ENCODE measurements at regions not wholly inside any gene's neighbourhood (a gene's known extent, or its start where the extent isn't known, plus 50 kb on each side); places are given as distances from the start of the nearest gene placed in this dataset.

DNA sequence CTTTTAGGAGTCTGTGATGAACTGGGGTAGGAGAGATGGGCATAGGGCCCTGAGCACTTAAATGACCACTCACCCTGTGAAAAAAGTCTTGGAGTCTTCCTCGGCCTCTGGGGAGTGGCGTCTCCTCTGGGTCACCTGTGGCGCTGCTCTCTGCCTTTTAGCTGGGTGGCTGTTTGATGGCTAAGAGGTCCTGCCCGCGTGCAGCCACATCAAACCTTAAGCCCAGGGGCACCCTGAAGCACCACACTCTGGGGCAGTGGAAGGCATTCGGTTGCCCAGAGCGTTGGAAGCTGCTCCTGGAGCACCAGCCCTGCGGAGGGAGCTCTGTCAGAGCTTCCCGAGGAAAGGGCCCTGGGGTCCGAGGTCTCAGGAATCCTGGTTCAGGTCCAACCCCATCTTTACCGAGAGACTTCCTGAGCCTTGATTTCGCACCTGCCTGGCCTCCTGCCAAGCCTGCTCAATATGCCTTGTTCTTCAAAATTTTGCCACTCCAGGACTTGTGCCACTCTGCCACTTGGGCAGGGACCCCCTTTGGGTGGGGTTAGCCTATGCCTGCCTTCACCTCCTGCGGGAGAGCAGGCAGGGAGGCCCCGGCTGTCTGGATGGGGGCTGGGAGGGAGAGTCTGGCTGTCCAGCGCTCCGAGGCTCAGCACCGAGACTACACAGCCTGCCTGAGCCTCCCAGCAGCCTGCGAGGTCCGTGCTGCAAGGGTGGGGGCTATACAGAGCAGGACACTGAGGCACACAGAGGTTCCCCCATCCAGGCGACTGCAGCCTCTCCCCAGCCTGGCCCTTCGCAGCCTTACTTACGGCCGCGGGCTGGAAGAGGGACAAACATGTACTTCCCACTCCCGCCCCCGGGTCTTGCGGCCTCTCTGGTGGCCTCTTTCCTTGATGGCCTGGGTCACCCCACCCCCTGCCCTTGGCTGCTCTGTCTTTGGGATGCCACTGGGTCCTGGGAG is 63.4 kb upstream of the RNU6ATAC start:
- DNase-seq (ENCODE audit: low read depth in 2 of 2), result no peak

DNA sequence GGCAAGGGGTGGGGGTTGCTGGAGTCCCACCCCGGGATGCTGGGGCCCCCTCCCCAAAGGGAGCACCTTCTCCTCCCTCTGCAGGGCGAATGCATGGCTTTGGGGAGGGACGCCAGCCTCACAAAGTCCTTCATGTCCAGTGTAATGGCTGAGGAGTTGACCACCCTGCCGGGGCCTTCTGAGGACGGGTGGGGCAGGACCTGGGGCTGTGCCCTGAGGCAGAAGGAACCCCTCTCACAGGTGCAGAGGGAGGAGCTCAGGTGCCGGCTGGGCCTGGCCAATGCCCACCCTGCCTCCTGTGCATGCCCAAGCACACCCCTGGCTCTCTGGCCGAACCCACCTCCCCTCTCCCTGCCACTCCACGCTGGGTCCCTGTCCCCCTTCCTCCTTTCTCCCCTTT is 64.3 kb upstream of the RNU6ATAC start:
- no peak for DNase-seq (ENCODE audit: low read depth in 2 of 2)

DNA sequence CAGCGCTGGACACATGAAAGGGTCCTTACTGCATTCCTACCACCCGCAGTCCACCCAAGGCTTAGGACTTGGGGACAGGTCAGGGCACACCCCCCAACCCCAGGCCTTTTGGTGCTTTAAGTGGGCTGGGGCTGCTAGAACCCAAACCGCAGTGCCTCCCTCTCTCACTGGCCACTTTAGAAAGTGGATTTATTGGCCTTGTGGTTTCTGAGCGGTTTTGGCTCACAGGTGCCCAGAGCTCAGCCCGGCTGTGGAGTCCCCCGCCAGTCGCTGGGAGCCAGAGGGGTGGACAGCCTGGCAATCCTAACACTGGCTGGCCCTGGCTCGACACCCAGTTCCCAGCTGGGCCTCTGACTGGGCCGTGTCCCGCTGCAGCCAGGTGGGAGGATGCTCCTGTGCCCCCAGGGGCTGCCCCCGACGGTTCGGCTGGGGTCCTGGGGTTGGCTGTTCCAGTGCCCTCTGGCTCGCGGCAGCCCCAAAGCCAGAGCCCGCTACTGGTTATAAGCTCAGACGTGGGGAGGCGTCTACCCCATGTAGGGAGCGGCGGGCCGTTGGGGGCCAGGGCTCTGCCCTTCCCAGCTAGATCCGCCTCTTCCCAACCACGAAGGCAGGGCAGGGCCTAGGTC is 65.2 kb upstream of the RNU6ATAC start:
- DNase-seq (ENCODE audit: low read depth in 2 of 2), result no peak

- DNase-seq (ENCODE audit: low read depth in 2 of 2), result no peak
Observed at GRCh38 chr9:134230092-134230941, 66.0 kb upstream of the RNU6ATAC start.

- no peak for DNase-seq (ENCODE audit: low read depth in 2 of 2)
Observed at GRCh38 chr9:134230942-134231325, 66.6 kb upstream of the RNU6ATAC start.

DNA sequence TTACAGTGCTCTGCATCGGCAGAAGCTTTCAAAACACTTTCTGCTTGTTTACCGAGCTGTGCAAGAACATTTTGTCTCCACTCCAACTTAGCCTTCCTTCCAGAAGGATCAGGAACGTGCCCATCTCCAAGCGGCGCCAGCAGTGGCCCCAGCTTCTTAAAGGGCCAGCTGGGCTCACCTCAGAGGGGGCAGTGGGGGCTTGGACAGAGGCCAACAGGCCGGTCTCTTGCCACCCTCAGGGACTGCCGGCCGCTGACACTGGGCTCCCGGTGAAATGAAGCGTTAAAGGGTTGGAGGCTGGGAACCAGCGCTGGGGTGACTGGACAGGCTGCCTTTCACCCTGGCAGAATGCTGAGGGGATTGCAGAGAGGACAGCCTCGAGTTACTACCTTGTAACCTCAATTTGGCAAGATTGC is 67.0 kb upstream of the RNU6ATAC start:
- no peak for DNase-seq (ENCODE audit: low read depth in 2 of 2)

DNA sequence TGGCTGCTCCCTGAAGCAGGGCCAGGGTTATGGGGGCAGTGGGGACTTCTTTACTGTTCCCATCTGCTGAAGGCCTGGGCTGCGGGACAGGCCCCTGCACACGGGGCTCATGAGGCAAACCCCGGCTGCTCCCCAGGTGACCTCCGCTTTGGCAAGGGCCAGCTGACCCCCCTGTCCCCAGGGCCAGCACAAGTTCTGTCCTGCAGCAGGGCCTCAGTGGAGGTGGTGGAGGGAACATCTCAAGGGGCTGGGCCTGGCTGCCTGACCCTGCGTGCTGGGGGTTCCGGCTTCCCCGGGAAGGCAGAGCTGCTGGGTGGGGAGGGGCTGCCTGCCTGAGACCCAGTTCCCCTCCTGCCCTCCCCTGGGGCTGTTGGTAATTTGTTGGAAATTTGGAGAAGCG is 67.4 kb upstream of the RNU6ATAC start:
- no peak for DNase-seq (ENCODE audit: low read depth in 2 of 2)

DNA sequence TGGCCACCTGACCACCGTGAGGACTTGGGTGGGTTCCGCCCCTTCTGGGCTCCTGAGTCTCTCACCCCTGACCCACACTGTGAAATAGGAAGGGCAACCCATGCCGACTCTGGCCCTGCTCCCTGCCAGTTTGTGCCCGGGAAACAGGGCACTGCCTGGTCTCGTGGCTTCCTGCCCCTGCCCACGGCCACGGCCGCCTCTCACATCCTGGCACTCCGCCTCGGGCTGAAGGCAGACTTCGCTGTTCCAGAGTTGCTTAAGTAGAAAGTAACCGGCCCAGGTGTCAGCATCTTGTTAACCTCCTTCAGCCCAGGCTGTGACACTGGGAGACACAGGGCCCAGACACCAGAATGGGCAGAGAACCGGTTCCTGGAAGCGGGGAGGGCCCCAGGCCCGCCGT is 68.7 kb upstream of the RNU6ATAC start:
- no peak for DNase-seq (ENCODE audit: low read depth in 2 of 2)

DNA sequence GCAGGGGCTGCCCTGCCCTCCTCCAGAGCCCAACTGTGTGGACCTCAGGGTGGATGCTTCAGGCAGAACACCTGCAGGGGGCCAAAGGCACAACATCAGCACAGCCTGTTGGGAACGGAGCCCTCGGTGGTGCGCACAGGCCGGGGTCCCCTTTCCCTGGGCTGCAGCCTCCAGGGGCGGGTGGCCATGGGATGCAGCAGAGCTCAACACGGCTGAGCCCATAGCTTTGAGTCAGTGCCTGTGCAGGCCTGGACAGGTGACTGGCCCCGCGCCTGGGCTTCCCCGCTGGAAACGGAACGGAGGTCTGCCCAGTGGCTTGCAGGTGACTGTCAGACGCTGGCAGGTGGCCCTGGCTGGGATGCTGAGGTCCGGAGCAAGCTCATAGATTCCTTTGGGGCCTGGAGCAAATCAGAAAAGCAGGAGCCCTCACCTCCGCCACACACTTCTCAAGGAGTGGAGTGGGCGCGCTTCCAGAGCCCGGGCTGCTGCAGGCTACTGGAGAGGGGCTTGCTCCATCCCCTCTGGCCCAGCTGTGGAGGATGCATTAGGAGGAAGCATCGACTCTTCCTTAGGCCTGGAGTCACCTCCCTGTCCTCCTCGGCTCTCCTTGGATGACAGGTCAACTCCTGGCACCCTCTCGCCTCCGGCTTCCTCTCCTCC is 69.8 kb upstream of the RNU6ATAC start:
- DNase-seq (ENCODE audit: low read depth in 2 of 2), result no peak

- no peak for DNase-seq (ENCODE audit: low read depth in 2 of 2)
Observed at GRCh38 chr9:134234687-134235359, 70.5 kb upstream of the RNU6ATAC start.

DNA sequence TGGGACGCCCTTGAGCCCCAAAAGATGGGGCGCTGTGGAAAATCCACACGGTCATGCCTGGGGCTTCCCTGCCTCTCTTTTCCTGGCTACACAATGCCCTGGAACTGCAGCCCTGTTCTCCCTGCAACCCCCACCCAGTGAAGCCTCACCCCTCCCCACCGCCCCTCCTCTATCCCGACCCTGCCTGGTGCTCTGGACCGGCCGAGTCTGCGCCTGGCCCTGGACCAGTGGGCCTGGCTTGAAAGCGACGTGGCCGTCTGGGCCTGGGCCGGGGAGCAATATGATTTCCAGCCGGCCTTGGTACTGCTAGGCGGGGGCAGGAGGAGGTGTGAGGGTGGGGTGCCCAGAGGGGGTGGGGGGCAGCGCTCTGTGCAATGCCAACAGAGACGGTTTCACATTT is 71.0 kb upstream of the RNU6ATAC start:
- no peak for DNase-seq (ENCODE audit: low read depth in 2 of 2)

DNA sequence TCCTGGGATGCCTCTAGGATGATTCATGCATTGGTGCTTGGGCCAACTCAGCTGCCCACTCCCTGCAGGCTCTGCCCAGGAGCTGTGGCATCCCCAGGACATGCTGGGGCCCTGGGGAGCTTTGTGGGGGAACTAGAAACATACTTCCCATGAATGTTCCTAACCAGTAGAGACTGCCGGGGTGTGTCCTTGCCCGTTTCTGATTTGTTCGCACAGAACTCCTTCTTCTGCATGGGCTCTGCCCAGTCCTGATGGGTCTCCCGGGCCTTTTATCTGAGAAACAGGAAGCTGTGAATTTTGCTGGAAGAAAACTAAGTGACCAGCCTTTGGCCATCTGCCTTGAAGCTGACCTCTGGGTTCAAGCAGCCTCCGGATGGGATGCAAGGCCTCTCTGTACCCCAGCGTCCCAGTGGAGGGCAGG is 71.6 kb upstream of the RNU6ATAC start:
- no peak for DNase-seq (ENCODE audit: low read depth in 2 of 2)

GRCh38 chr9:134236935-134237629 is 72.7 kb upstream of the RNU6ATAC start:
- DNase-seq (ENCODE audit: low read depth in 2 of 2), result no peak

- no peak for DNase-seq (ENCODE audit: low read depth in 2 of 2)
Observed at GRCh38 chr9:134237630-134238265, 73.4 kb upstream of the RNU6ATAC start.

GRCh38 chr9:134239130-134239903 is 75.0 kb upstream of the RNU6ATAC start:
- DNase-seq (ENCODE audit: low read depth in 2 of 2), result no peak

GRCh38 chr9:134239939-134240338 is 75.6 kb upstream of the RNU6ATAC start:
- DNase-seq (ENCODE audit: low read depth in 2 of 2), result no peak

GRCh38 chr9:134240361-134240760 is 76.0 kb upstream of the RNU6ATAC start:
- no peak for DNase-seq (ENCODE audit: low read depth in 2 of 2)

GRCh38 chr9:134242706-134243105 is 78.3 kb upstream of the RNU6ATAC start:
- no peak for DNase-seq (ENCODE audit: low read depth in 2 of 2)

DNA sequence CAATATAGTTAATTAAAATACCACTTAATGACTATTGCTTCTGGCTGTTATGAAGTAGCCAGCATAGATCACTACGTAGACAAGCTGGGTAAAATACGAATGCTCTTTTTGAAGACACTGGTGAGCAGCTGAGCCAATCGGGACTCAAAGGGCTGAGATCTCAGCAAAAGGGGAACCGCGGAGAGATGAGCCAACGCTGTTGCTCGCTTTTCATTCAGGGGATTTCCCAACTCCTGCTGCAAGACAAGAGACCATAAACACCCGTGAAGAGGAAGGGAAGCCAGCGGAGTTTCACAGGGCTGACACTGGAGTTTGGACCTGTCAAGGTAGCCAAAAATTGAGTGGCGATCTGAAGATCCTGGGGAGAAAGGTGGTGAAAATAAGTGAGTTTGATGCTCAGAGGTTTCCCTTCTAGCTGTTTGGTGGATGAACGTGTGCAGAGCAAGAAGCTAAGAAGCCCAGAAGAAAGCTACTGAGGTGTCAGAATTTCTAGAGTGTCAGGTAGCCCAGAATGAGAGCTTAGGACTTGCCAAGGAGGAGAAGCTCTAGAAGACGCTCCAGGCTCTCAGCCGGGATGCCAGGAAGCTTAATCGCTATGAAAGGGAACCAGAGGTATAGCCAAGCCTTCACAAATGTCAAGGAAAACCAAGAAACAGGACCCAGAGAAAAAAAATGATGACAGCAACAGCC is 79.6 kb upstream of the RNU6ATAC start:
- no peak for DNase-seq (ENCODE audit: low read depth in 2 of 2)

Measured in fibroblast of skin of left quadriceps (primary cell).